ENCODE measurements at regions not wholly inside any gene's neighbourhood (a gene's known extent, or its start where the extent isn't known, plus 50 kb on each side); places are given as distances from the start of the nearest gene placed in this dataset.

DNA sequence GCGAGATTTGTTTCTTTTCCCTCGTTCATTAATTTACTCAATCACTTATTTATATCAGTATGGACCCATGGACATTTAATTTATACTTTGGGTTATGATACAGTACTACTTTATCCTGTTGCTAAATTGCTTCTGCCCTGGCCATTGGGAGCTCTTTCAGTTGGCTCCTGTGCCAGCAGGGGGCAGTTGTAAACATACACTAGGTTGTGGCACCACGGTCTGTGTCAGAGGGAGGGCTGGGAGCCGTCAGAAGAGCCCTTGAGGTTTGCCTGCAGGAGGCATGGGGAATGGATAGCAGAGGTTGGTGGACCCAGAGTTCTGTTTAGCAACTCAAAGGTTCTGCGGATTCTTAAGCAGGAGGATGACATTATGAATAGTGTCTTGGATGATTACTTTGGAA, 94.3 kb downstream of the ERCC5 start:
- Histone ChIP-seq H2AFZ (ENCODE audit: low read length) (no peak overlapping the region), H3K4me2 (ENCODE audit: extremely low read depth, insufficient read depth, low read length) (no peak overlapping the region), H3K9ac (ENCODE audit: insufficient read depth, low read length) (no peak overlapping the region), H3K79me2 (ENCODE audit: control insufficient read depth, insufficient read depth, low read length) (no peaks in the 10 kb centered on the region), H4K20me1 (ENCODE audit: control insufficient read depth, extremely low read depth, insufficient read depth, low read length) (no peaks in the 10 kb centered on the region), H3K4me3 (replicated peaks in 1 of 4; ENCODE audit: control extremely low read depth in 1 of 4, insufficient read depth in 1 of 4, low read depth in 3 of 4, low read length in 4 of 4) (no peak overlapping the region), H3K36me3 (ENCODE audit: control insufficient read depth, insufficient read depth, low read length) (no peaks in the 10 kb centered on the region), H3K27me3 (ENCODE audit: control insufficient read depth, insufficient read depth, low read length) (no peaks in the 10 kb centered on the region), H3K4me1 (ENCODE audit: control insufficient read depth, extremely low read depth, insufficient read depth, low read length) (no peaks in the 10 kb centered on the region), H3K27ac (ENCODE audit: insufficient read depth, low read length) (no peak overlapping the region), H3K9me3 (ENCODE audit: control insufficient read depth, insufficient read depth, low read depth, low read length) (no peaks in the 10 kb centered on the region)
- DNase-seq (ENCODE audit: low read depth in 2 of 2): no peak
- TF ChIP-seq, protein P1, sequence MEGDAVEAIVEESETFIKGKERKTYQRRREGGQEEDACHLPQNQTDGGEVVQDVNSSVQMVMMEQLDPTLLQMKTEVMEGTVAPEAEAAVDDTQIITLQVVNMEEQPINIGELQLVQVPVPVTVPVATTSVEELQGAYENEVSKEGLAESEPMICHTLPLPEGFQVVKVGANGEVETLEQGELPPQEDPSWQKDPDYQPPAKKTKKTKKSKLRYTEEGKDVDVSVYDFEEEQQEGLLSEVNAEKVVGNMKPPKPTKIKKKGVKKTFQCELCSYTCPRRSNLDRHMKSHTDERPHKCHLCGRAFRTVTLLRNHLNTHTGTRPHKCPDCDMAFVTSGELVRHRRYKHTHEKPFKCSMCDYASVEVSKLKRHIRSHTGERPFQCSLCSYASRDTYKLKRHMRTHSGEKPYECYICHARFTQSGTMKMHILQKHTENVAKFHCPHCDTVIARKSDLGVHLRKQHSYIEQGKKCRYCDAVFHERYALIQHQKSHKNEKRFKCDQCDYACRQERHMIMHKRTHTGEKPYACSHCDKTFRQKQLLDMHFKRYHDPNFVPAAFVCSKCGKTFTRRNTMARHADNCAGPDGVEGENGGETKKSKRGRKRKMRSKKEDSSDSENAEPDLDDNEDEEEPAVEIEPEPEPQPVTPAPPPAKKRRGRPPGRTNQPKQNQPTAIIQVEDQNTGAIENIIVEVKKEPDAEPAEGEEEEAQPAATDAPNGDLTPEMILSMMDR (conservative IDR thresholded peaks at IDR 0.05 in 1 of 2, IDR thresholded peaks at IDR 0.05 in 1 of 2; ENCODE audit: low read depth in 1 of 2, low read length in 2 of 2): no peak
- no peak for TF ChIP-seq EZH2 (IDR thresholded peaks at IDR 0.05; ENCODE audit: low read length, missing control alignments)

- no peak for DNase-seq (ENCODE audit: low read depth in 2 of 2)
- H3K27ac ChIP-seq (ENCODE audit: insufficient read depth, low read length): no peak overlapping the region
- H3K27me3 ChIP-seq (ENCODE audit: control insufficient read depth, insufficient read depth, low read length): no peaks in the 10 kb centered on the region
Measured at GRCh38 chr13:102935896-102936321, 90.1 kb downstream of the ERCC5 start.

GRCh38 chr13:102933523-102933922, 87.7 kb downstream of the ERCC5 start:
- H3K4me2 ChIP-seq (ENCODE audit: extremely low read depth, insufficient read depth, low read length): no peak overlapping the region
- H3K79me2 ChIP-seq (ENCODE audit: control insufficient read depth, insufficient read depth, low read length): no peaks in the 10 kb centered on the region
- no peak for DNase-seq (ENCODE audit: low read depth in 2 of 2)
- TF ChIP-seq, protein P1 (conservative IDR thresholded peaks at IDR 0.05 in 1 of 2, IDR thresholded peaks at IDR 0.05 in 1 of 2; ENCODE audit: low read depth in 1 of 2, low read length in 2 of 2): no peak
- TF ChIP-seq EZH2 (IDR thresholded peaks at IDR 0.05; ENCODE audit: low read length, missing control alignments): no peak
- H3K9ac ChIP-seq (ENCODE audit: insufficient read depth, low read length): no peak overlapping the region
- H4K20me1 ChIP-seq (ENCODE audit: control insufficient read depth, extremely low read depth, insufficient read depth, low read length): no peaks in the 10 kb centered on the region
- no peaks in the 10 kb centered on the region for H3K9me3 ChIP-seq (ENCODE audit: control insufficient read depth, insufficient read depth, low read depth, low read length)
- no peak overlapping the region for H3K27ac ChIP-seq (ENCODE audit: insufficient read depth, low read length)
- H3K4me1 ChIP-seq (ENCODE audit: control insufficient read depth, extremely low read depth, insufficient read depth, low read length): no peaks in the 10 kb centered on the region
- no peaks in the 10 kb centered on the region for H3K36me3 ChIP-seq (ENCODE audit: control insufficient read depth, insufficient read depth, low read length)
- no peaks in the 10 kb centered on the region for H3K27me3 ChIP-seq (ENCODE audit: control insufficient read depth, insufficient read depth, low read length)
- H2AFZ ChIP-seq (ENCODE audit: low read length): no peak overlapping the region
- no peak overlapping the region for H3K4me3 ChIP-seq (replicated peaks in 1 of 4; ENCODE audit: control extremely low read depth in 1 of 4, insufficient read depth in 1 of 4, low read depth in 3 of 4, low read length in 4 of 4)

More at GRCh38 chr13:102935896-102936321, 90.1 kb downstream of the ERCC5 start:
- no peaks in the 10 kb centered on the region for H3K9me3 ChIP-seq (ENCODE audit: control insufficient read depth, insufficient read depth, low read depth, low read length)
- H3K36me3 ChIP-seq (ENCODE audit: control insufficient read depth, insufficient read depth, low read length): no peaks in the 10 kb centered on the region
- no peak overlapping the region for H3K4me3 ChIP-seq (replicated peaks in 1 of 4; ENCODE audit: control extremely low read depth in 1 of 4, insufficient read depth in 1 of 4, low read depth in 3 of 4, low read length in 4 of 4)
- no peak overlapping the region for H3K9ac ChIP-seq (ENCODE audit: insufficient read depth, low read length)
- H2AFZ ChIP-seq (ENCODE audit: low read length): no peak overlapping the region
- no peaks in the 10 kb centered on the region for H3K79me2 ChIP-seq (ENCODE audit: control insufficient read depth, insufficient read depth, low read length)
- no peaks in the 10 kb centered on the region for H4K20me1 ChIP-seq (ENCODE audit: control insufficient read depth, extremely low read depth, insufficient read depth, low read length)
- no peaks in the 10 kb centered on the region for H3K4me1 ChIP-seq (ENCODE audit: control insufficient read depth, extremely low read depth, insufficient read depth, low read length)
- no peak overlapping the region for H3K4me2 ChIP-seq (ENCODE audit: extremely low read depth, insufficient read depth, low read length)
- TF ChIP-seq, protein P1 (conservative IDR thresholded peaks at IDR 0.05 in 1 of 2, IDR thresholded peaks at IDR 0.05 in 1 of 2; ENCODE audit: low read depth in 1 of 2, low read length in 2 of 2): no peak
- no peak for TF ChIP-seq EZH2 (IDR thresholded peaks at IDR 0.05; ENCODE audit: low read length, missing control alignments)

Measured in fibroblast of lung (primary cell).